ENCODE measurements at regions not wholly inside any gene's neighbourhood (a gene's known extent, or its start where the extent isn't known, plus 50 kb on each side); places are given as distances from the start of the nearest gene placed in this dataset.

DNA sequence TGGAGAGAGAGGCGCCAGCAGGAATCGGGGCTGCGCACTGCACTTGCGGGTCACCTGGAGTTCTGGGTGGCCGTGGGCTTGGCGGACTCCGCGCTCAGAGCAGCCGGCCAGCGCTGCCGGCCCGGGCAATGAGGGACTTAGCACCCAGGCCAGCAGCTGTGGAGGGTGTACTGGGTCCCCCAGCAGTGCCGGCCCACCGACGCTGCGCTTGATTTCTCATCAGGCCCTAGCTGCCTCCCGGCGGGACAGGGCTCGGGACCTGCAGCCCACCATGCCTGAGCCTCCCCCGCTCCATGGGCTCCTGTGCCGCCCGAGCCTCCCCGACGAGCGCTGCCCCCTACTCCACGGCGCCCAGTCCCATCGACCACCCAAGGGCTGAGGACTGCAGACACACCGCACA lies 325.6 kb downstream of the ACTL7B start:
- TF ChIP-seq, protein P1, sequence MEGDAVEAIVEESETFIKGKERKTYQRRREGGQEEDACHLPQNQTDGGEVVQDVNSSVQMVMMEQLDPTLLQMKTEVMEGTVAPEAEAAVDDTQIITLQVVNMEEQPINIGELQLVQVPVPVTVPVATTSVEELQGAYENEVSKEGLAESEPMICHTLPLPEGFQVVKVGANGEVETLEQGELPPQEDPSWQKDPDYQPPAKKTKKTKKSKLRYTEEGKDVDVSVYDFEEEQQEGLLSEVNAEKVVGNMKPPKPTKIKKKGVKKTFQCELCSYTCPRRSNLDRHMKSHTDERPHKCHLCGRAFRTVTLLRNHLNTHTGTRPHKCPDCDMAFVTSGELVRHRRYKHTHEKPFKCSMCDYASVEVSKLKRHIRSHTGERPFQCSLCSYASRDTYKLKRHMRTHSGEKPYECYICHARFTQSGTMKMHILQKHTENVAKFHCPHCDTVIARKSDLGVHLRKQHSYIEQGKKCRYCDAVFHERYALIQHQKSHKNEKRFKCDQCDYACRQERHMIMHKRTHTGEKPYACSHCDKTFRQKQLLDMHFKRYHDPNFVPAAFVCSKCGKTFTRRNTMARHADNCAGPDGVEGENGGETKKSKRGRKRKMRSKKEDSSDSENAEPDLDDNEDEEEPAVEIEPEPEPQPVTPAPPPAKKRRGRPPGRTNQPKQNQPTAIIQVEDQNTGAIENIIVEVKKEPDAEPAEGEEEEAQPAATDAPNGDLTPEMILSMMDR (IDR thresholded peaks at IDR 0.05 in 2 of 3, conservative IDR thresholded peaks at IDR 0.05 in 1 of 3; ENCODE audit: borderline replicate concordance in 1 of 3, insufficient read depth in 1 of 3, low read depth in 2 of 3, low read length in 2 of 3) = no peak
- TF ChIP-seq, protein P2, sequence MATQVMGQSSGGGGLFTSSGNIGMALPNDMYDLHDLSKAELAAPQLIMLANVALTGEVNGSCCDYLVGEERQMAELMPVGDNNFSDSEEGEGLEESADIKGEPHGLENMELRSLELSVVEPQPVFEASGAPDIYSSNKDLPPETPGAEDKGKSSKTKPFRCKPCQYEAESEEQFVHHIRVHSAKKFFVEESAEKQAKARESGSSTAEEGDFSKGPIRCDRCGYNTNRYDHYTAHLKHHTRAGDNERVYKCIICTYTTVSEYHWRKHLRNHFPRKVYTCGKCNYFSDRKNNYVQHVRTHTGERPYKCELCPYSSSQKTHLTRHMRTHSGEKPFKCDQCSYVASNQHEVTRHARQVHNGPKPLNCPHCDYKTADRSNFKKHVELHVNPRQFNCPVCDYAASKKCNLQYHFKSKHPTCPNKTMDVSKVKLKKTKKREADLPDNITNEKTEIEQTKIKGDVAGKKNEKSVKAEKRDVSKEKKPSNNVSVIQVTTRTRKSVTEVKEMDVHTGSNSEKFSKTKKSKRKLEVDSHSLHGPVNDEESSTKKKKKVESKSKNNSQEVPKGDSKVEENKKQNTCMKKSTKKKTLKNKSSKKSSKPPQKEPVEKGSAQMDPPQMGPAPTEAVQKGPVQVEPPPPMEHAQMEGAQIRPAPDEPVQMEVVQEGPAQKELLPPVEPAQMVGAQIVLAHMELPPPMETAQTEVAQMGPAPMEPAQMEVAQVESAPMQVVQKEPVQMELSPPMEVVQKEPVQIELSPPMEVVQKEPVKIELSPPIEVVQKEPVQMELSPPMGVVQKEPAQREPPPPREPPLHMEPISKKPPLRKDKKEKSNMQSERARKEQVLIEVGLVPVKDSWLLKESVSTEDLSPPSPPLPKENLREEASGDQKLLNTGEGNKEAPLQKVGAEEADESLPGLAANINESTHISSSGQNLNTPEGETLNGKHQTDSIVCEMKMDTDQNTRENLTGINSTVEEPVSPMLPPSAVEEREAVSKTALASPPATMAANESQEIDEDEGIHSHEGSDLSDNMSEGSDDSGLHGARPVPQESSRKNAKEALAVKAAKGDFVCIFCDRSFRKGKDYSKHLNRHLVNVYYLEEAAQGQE (IDR thresholded peaks at IDR 0.05; ENCODE audit: low read depth) = no peak

Measured in HCT116 (cell line).